HCT116 (cell line): ENCODE measurements at regions not wholly inside any gene's neighbourhood (a gene's known extent, or its start where the extent isn't known, plus 50 kb on each side); places are given as distances from the start of the nearest gene placed in this dataset.

Experiments
- ATAC-seq: fragments of 200-7000 bp; cut with Tn5 transposase; 2 replicates; pipeline ENCODE4 v1.9.1; 2020; ENCODE audit warnings: mild to moderate bottlenecking, moderate library complexity
- BruUV-seq: library from RNA; stranded (reverse); fragments of 400-500 nt; replicated peaks from 2 replicates; lab custom pipeline; 2021; lab: Mats Ljungman, UMichigan
- CTCF ChIA-PET: fragments of 300-600 bp; sonication (Branson Sonifier 250); formaldehyde crosslinking; loops from one replicate; lab custom pipeline; 2021; ENCODE audit warnings: antibody characterized with exemption; lab: Charles Lee
- POLR2A ChIA-PET: fragments of 300-600, 350-600 bp; sonication (Branson Sonifier 250); formaldehyde crosslinking; loops from one replicate; lab custom pipeline; 2021; ENCODE audit warnings: antibody characterized with exemption; lab: Charles Lee
- RAD21 ChIA-PET, 2 experiments: fragments of 300-600 bp; sonication (Branson Sonifier 250); formaldehyde crosslinking; loops; one replicate each; lab custom pipeline; 2023; ENCODE audit warnings: low total read pairs in 2 of 2; ENCODE audit not compliant: uncharacterized antibody in 2 of 2, unreplicated experiment in 2 of 2, low non-redundant PET in 1 of 2; lab: Charles Lee
- DNase-seq: peaks from one replicate; pipeline ENCODE4 v3.0.0-alpha.2; 2010; ENCODE audit warnings: low read depth, low spot score
- H2AFZ ChIP-seq: fragments of 200-600 bp; shearing (Covaris generic), sonication (generic); 2 replicates; pipeline ENCODE4 v1.6.1; 2017; ENCODE audit warnings: low read depth, mixed run types, mixed read lengths, antibody characterized with exemption, low read length; ENCODE audit not compliant: poor library complexity, severe bottlenecking
- H3K27ac ChIP-seq: 2 replicates; pipeline ENCODE4 v1.5.1; 2012; ENCODE audit warnings: low read depth, low read length
- H3K27me3 ChIP-seq: fragments of 200-600 bp; sonication (generic); 2 replicates; pipeline ENCODE4 v1.6.1; 2016; ENCODE audit warnings: mixed run types, low read length, mixed read lengths; ENCODE audit not compliant: insufficient read depth
- H3K36me3 ChIP-seq, 2 experiments: fragments of 200-500 bp in 1 of 2; fragments of 200-600 bp in 1 of 2; sonication (Bioruptor generic) in 1 of 2; sonication (generic) in 1 of 2; 2 replicates each; pipeline versions ENCODE4 v1.5.1 to v1.6.1; 2014 to 2016; ENCODE audit warnings: low read length in 2 of 2, inconsistent platforms in 1 of 2, mixed read lengths in 1 of 2, mixed run types in 1 of 2; ENCODE audit not compliant: insufficient read depth in 2 of 2, control insufficient read depth in 1 of 2
- H3K4me1 ChIP-seq, 2 experiments: fragments of 200-600 bp in 1 of 2; sonication (generic) in 1 of 2; 2 replicates each; pipeline versions ENCODE4 v1.5.1 to v1.6.1; 2012 to 2017; ENCODE audit warnings: low read length in 2 of 2, inconsistent platforms in 1 of 2, mild to moderate bottlenecking in 1 of 2, mixed read lengths in 1 of 2, mixed run types in 1 of 2, moderate library complexity in 1 of 2; ENCODE audit not compliant: insufficient read depth in 2 of 2, control insufficient read depth in 1 of 2
- H3K4me2 ChIP-seq: fragments of 200-600 bp; sonication (generic); 2 replicates; pipeline ENCODE4 v1.6.1; 2017; ENCODE audit warnings: mixed run types, low read length, mixed read lengths
- H3K4me3 ChIP-seq, 2 experiments: fragments of 200-600 bp in 1 of 2; sonication (generic) in 1 of 2; replicated peaks in 1 of 2; 2 replicates each; pipeline ENCODE4 v1.5.1; 2011 to 2016; ENCODE audit warnings: low read length in 2 of 2, control low read depth in 1 of 2, low read depth in 1 of 2, mild to moderate bottlenecking in 1 of 2, mixed read lengths in 1 of 2, mixed run types in 1 of 2
- H3K79me2 ChIP-seq: fragments of 200-600 bp; sonication (generic); 2 replicates; pipeline ENCODE4 v1.6.1; 2017; ENCODE audit warnings: mild to moderate bottlenecking, mixed run types, low read length, moderate library complexity, mixed read lengths; ENCODE audit not compliant: insufficient read depth
- H3K9ac ChIP-seq: fragments of 200-600 bp; sonication (generic); 2 replicates; pipeline ENCODE4 v1.6.1; 2016; ENCODE audit warnings: low read length, mixed read lengths
- H3K9me2 ChIP-seq: fragments of 200-600 bp; sonication (generic), shearing (Covaris generic); 2 replicates; pipeline ENCODE4 v1.6.1; 2017; ENCODE audit warnings: mixed run types, mild to moderate bottlenecking, moderate library complexity; ENCODE audit not compliant: insufficient read depth
- H3K9me3 ChIP-seq, 2 experiments: fragments of 200-500 bp in 1 of 2; fragments of 200-600 bp in 1 of 2; sonication (Bioruptor generic) in 1 of 2; sonication (generic) in 1 of 2; 2 replicates each; pipeline ENCODE4 v1.6.1; 2014 to 2017; ENCODE audit warnings: low read length in 2 of 2, mixed read lengths in 2 of 2, inconsistent platforms in 1 of 2, low read depth in 1 of 2, mild to moderate bottlenecking in 1 of 2, mixed run types in 1 of 2, moderate library complexity in 1 of 2; ENCODE audit not compliant: control insufficient read depth in 1 of 2, insufficient read depth in 1 of 2
- H4K20me1 ChIP-seq: fragments of 200-600 bp; sonication (generic), shearing (Covaris generic); 2 replicates; pipeline ENCODE4 v1.6.1; 2017; ENCODE audit warnings: mixed run types, mild to moderate bottlenecking, moderate library complexity; ENCODE audit not compliant: insufficient read depth
- CBX3 ChIP-seq: IDR thresholded peaks from 2 replicates; pipeline ENCODE4 v1.6.1; 2012; ENCODE audit warnings: low read depth
- CEBPB ChIP-seq: IDR thresholded peaks from 2 replicates; pipeline ENCODE4 v1.6.1; 2012; ENCODE audit warnings: low read depth
- EGR1 ChIP-seq: IDR thresholded peaks from 2 replicates; pipeline ENCODE4 v1.6.1; 2012; ENCODE audit warnings: low read depth
- ELF1 ChIP-seq: IDR thresholded peaks from 2 replicates; pipeline ENCODE4 v1.6.1; 2012; ENCODE audit warnings: low read depth, borderline replicate concordance
- EZH2phosphoT487 ChIP-seq: fragments of 200-600 bp; IDR thresholded peaks from 2 replicates; pipeline ENCODE4 v1.6.1; 2018; ENCODE audit warnings: antibody characterized with exemption, borderline replicate concordance
- FOSL1 ChIP-seq: IDR thresholded peaks from 2 replicates; pipeline ENCODE4 v1.6.1; 2012; ENCODE audit warnings: low read depth
- JUND ChIP-seq: IDR thresholded peaks from 2 replicates; pipeline ENCODE4 v1.6.1; 2012
- POLR2A ChIP-seq: IDR thresholded peaks from 2 replicates; pipeline ENCODE4 v1.7.0; 2011; ENCODE audit warnings: borderline replicate concordance; ENCODE audit not compliant: insufficient read depth, insufficient read length; ENCODE audit errors: extremely low read depth
- POLR2AphosphoS5 ChIP-seq: IDR thresholded peaks from 2 replicates; pipeline ENCODE4 v1.6.1; 2011; ENCODE audit warnings: mild to moderate bottlenecking, low read depth, low read length, moderate library complexity
- SP1 ChIP-seq: IDR thresholded peaks from 2 replicates; pipeline ENCODE4 v1.6.1; 2012; ENCODE audit warnings: low read depth
- TCF7L2 ChIP-seq: IDR thresholded peaks from 2 replicates; pipeline ENCODE4 v1.7.0; 2011; ENCODE audit warnings: borderline replicate concordance, inconsistent platforms; ENCODE audit not compliant: insufficient read depth, insufficient read length; ENCODE audit errors: extremely low read depth
- YY1 ChIP-seq: IDR thresholded peaks from 2 replicates; pipeline ENCODE4 v1.6.1; 2011; ENCODE audit warnings: low read length, low read depth, moderate library complexity, mild to moderate bottlenecking; ENCODE audit not compliant: insufficient replicate concordance; ENCODE audit errors: extremely low read depth
- ZNF274 ChIP-seq: fragments of 200-500 bp; sonication (Bioruptor generic); IDR thresholded peaks from 2 replicates; pipeline ENCODE4 v1.6.1; 2014; ENCODE audit warnings: mild to moderate bottlenecking, low read depth, low read length, inconsistent platforms
- intact Hi-C: fragments of 100-400 bp; cut with micrococcal nuclease; formaldehyde crosslinking; loops from 2 replicates; pipeline ENCODE4 v1.10.0; 2022
- TF ChIP-seq, protein P1 (sequence below): IDR thresholded peaks from 2 replicates; pipeline ENCODE4 v1.6.1; 2012
- TF ChIP-seq, protein P2 (sequence below): IDR thresholded peaks from 2 replicates; pipeline ENCODE4 v1.6.1; 2012; ENCODE audit warnings: low read depth
- TF ChIP-seq, protein P3 (sequence below), 3 experiments: fragments of 200-600 bp in 1 of 3; sonication (generic) in 1 of 3; IDR thresholded peaks in 2 of 3; conservative IDR thresholded peaks in 1 of 3; 2 replicates each; pipeline ENCODE4 v1.5.1; 2012 to 2017; ENCODE audit warnings: low read depth in 2 of 3, low read length in 2 of 3, antibody characterized with exemption in 1 of 3, borderline replicate concordance in 1 of 3, control low read depth in 1 of 3, mild to moderate bottlenecking in 1 of 3, mixed read lengths in 1 of 3, mixed run types in 1 of 3, moderate library complexity in 1 of 3; ENCODE audit not compliant: insufficient read depth in 1 of 3
- TF ChIP-seq, protein P4 (sequence below): IDR thresholded peaks from 2 replicates; pipeline ENCODE4 v1.6.1; 2012
- TF ChIP-seq, protein P5 (sequence below): IDR thresholded peaks from 2 replicates; pipeline ENCODE4 v1.6.1; 2011; ENCODE audit warnings: mild to moderate bottlenecking, low read length, moderate library complexity; ENCODE audit not compliant: insufficient replicate concordance; ENCODE audit errors: extremely low read depth

DNA sequence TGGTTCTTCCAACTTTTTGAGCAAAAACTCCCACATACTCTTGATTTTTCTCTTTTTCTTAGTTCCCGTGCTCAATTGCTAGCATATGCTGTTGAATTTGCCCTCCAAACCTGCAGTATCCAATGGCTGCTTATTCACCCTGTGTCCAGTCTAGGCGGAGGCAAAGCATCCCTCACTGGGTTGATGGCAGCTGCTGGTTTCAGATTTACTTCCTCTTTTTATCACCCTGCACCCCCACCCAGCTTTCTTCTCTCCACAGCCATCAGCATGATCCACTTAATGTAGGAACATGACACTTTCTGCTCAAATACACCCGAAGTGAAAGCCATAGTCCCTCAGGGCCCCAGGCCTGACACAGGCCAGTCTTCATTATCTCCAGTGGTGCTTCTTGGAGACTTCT, 87.6 kb upstream of the ADARB2 start:
- Histone ChIP-seq H2AFZ (no peak overlapping the region), H3K27me3 (no peaks in the 10 kb centered on the region), H3K36me3 (no peaks in the 10 kb centered on the region), H3K9me2 (no peaks in the 10 kb centered on the region), H3K4me1 (no peaks in the 10 kb centered on the region), H3K9ac (no peak overlapping the region), H3K4me3 (no peak overlapping the region), H3K4me2 (no peak overlapping the region), H4K20me1 (no peaks in the 10 kb centered on the region), H3K79me2 (no peaks in the 10 kb centered on the region), H3K9me3 (peaks cover 4 to 26% of the 10 kb centered on the region in 2 experiments; a peak in 2 of 4 replicates), H3K27ac (no peak overlapping the region)
- DNase-seq (no peak), ATAC-seq (no peak)
- no peak for TF ChIP-seq YY1
- no peak for TF ChIP-seq SP1
- TF ChIP-seq CBX3, result no peak
- no peak for TF ChIP-seq CEBPB
- TF ChIP-seq ELF1, result no peak
- TF ChIP-seq FOSL1, result no peak
- TF ChIP-seq TCF7L2, result no peak
- TF ChIP-seq POLR2AphosphoS5, result no peak
- TF ChIP-seq, protein P1, sequence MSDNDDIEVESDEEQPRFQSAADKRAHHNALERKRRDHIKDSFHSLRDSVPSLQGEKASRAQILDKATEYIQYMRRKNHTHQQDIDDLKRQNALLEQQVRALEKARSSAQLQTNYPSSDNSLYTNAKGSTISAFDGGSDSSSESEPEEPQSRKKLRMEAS, result no peak
- TF ChIP-seq, protein P2, sequence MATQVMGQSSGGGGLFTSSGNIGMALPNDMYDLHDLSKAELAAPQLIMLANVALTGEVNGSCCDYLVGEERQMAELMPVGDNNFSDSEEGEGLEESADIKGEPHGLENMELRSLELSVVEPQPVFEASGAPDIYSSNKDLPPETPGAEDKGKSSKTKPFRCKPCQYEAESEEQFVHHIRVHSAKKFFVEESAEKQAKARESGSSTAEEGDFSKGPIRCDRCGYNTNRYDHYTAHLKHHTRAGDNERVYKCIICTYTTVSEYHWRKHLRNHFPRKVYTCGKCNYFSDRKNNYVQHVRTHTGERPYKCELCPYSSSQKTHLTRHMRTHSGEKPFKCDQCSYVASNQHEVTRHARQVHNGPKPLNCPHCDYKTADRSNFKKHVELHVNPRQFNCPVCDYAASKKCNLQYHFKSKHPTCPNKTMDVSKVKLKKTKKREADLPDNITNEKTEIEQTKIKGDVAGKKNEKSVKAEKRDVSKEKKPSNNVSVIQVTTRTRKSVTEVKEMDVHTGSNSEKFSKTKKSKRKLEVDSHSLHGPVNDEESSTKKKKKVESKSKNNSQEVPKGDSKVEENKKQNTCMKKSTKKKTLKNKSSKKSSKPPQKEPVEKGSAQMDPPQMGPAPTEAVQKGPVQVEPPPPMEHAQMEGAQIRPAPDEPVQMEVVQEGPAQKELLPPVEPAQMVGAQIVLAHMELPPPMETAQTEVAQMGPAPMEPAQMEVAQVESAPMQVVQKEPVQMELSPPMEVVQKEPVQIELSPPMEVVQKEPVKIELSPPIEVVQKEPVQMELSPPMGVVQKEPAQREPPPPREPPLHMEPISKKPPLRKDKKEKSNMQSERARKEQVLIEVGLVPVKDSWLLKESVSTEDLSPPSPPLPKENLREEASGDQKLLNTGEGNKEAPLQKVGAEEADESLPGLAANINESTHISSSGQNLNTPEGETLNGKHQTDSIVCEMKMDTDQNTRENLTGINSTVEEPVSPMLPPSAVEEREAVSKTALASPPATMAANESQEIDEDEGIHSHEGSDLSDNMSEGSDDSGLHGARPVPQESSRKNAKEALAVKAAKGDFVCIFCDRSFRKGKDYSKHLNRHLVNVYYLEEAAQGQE, result no peak
- TF ChIP-seq POLR2A, result no peak
- TF ChIP-seq EZH2phosphoT487, result no peak
- TF ChIP-seq JUND, result no peak
- TF ChIP-seq, protein P3, sequence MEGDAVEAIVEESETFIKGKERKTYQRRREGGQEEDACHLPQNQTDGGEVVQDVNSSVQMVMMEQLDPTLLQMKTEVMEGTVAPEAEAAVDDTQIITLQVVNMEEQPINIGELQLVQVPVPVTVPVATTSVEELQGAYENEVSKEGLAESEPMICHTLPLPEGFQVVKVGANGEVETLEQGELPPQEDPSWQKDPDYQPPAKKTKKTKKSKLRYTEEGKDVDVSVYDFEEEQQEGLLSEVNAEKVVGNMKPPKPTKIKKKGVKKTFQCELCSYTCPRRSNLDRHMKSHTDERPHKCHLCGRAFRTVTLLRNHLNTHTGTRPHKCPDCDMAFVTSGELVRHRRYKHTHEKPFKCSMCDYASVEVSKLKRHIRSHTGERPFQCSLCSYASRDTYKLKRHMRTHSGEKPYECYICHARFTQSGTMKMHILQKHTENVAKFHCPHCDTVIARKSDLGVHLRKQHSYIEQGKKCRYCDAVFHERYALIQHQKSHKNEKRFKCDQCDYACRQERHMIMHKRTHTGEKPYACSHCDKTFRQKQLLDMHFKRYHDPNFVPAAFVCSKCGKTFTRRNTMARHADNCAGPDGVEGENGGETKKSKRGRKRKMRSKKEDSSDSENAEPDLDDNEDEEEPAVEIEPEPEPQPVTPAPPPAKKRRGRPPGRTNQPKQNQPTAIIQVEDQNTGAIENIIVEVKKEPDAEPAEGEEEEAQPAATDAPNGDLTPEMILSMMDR (IDR thresholded peaks at IDR 0.05 in 2 of 3, conservative IDR thresholded peaks at IDR 0.05 in 1 of 3; ENCODE audit: borderline replicate concordance in 1 of 3, insufficient read depth in 1 of 3, low read depth in 2 of 3, low read length in 2 of 3), result no peak
- TF ChIP-seq ZNF274, result no peak
- TF ChIP-seq, protein P4, sequence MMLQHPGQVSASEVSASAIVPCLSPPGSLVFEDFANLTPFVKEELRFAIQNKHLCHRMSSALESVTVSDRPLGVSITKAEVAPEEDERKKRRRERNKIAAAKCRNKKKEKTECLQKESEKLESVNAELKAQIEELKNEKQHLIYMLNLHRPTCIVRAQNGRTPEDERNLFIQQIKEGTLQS, result no peak
- TF ChIP-seq, protein P5, sequence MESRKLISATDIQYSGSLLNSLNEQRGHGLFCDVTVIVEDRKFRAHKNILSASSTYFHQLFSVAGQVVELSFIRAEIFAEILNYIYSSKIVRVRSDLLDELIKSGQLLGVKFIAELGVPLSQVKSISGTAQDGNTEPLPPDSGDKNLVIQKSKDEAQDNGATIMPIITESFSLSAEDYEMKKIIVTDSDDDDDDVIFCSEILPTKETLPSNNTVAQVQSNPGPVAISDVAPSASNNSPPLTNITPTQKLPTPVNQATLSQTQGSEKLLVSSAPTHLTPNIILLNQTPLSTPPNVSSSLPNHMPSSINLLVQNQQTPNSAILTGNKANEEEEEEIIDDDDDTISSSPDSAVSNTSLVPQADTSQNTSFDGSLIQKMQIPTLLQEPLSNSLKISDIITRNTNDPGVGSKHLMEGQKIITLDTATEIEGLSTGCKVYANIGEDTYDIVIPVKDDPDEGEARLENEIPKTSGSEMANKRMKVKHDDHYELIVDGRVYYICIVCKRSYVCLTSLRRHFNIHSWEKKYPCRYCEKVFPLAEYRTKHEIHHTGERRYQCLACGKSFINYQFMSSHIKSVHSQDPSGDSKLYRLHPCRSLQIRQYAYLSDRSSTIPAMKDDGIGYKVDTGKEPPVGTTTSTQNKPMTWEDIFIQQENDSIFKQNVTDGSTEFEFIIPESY, result no peak
- TF ChIP-seq EGR1, result no peak
- CTCF ChIA-PET, result no interaction called here
- RAD21 ChIA-PET, result no interaction called here
- POLR2A ChIA-PET, result no interaction called here
- intact Hi-C loops, result no loop called here
- no TSS peak for BruUV-seq
